OCI-LY7 (cell line): ENCODE measurements at regions not wholly inside any gene's neighbourhood (a gene's known extent, or its start where the extent isn't known, plus 50 kb on each side); places are given as distances from the start of the nearest gene placed in this dataset.

Experiments used
- CTCF ChIP-seq: fragments of 200-600 bp; sonication (generic); conservative IDR thresholded peaks from 2 replicates; pipeline ENCODE4 v1.5.1; 2014; ENCODE audit warnings: mild to moderate bottlenecking, antibody characterized with exemption, low read length, moderate library complexity, mixed read lengths
- EZH2phosphoT487 ChIP-seq: fragments of 200-600 bp; sonication (generic); IDR thresholded peaks from 2 replicates; pipeline ENCODE4 v1.6.1; 2018; ENCODE audit warnings: low read depth, borderline replicate concordance, mild to moderate bottlenecking, mixed run types, antibody characterized with exemption, low read length, moderate library complexity, mixed read lengths

- no peak for TF ChIP-seq CTCF
- no peak for TF ChIP-seq EZH2phosphoT487
These were observed 70.5 kb upstream of the FRMD6 start for GRCh38 chr14:51581017-51581881.
